OCI-LY1 (cell line): ENCODE measurements at regions not wholly inside any gene's neighbourhood (a gene's known extent, or its start where the extent isn't known, plus 50 kb on each side); places are given as distances from the start of the nearest gene placed in this dataset.

Experiments used
- H2AFZ ChIP-seq: fragments of 200-600 bp; sonication (generic), shearing (Covaris generic); 2 replicates; pipeline ENCODE4 v1.6.0; 2014; ENCODE audit warnings: antibody characterized with exemption, mild to moderate bottlenecking, low read length
- H3F3A ChIP-seq: fragments of 200-600 bp; sonication (generic), shearing (Covaris generic); 2 replicates; pipeline ENCODE4 v1.6.0; 2014; ENCODE audit warnings: mild to moderate bottlenecking, antibody characterized with exemption, low read length, moderate library complexity; ENCODE audit not compliant: insufficient read depth
- H3K27ac ChIP-seq: fragments of 200-600 bp; sonication (generic); 2 replicates; pipeline ENCODE4 v1.5.1; 2014; ENCODE audit warnings: low read length, mixed run types, mild to moderate bottlenecking, low read depth; ENCODE audit not compliant: poor library complexity, severe bottlenecking
- H3K27me3 ChIP-seq: fragments of 200-600 bp; sonication (generic); 2 replicates; pipeline ENCODE4 v1.6.0; 2014; ENCODE audit warnings: antibody characterized with exemption, mild to moderate bottlenecking, low read length, moderate library complexity; ENCODE audit not compliant: insufficient read depth
- H3K36me3 ChIP-seq: fragments of 200-600 bp; sonication (generic); 2 replicates; pipeline ENCODE4 v1.6.1; 2014; ENCODE audit warnings: mild to moderate bottlenecking, antibody characterized with exemption, low read length, moderate library complexity, mixed read lengths; ENCODE audit not compliant: insufficient read depth
- H3K4me1 ChIP-seq: fragments of 200-600 bp; sonication (generic); 2 replicates; pipeline ENCODE4 v1.5.1; 2014; ENCODE audit warnings: mild to moderate bottlenecking, low read length, moderate library complexity; ENCODE audit not compliant: insufficient read depth, severe bottlenecking
- H3K4me2 ChIP-seq: fragments of 200-600 bp; sonication (generic), shearing (Covaris generic); 2 replicates; pipeline ENCODE4 v1.6.1; 2014; ENCODE audit warnings: low read length
- H3K4me3 ChIP-seq: fragments of 200-600 bp; sonication (generic); 2 replicates; pipeline ENCODE4 v1.5.1; 2014; ENCODE audit warnings: low read length, low read depth, mild to moderate bottlenecking, mixed read lengths; ENCODE audit not compliant: poor library complexity, severe bottlenecking
- H3K79me2 ChIP-seq: fragments of 200-600 bp; shearing (Covaris generic); 2 replicates; pipeline ENCODE4 v1.6.1; 2016; ENCODE audit warnings: mixed run types, low read length, mixed read lengths; ENCODE audit not compliant: insufficient read depth
- H3K9ac ChIP-seq: fragments of 200-600 bp; sonication (generic), shearing (Covaris generic); 2 replicates; pipeline ENCODE4 v1.6.1; 2014; ENCODE audit warnings: mild to moderate bottlenecking, low read length, mixed read lengths
- H3K9me2 ChIP-seq: fragments of 200-600 bp; sonication (generic), shearing (Covaris generic); 2 replicates; pipeline ENCODE4 v1.6.1; 2014; ENCODE audit warnings: low read depth, mild to moderate bottlenecking, low read length, mixed read lengths
- H3K9me3 ChIP-seq: fragments of 200-600 bp; shearing (Covaris generic); 2 replicates; pipeline ENCODE4 v1.6.1; 2014; ENCODE audit warnings: low read length, mixed read lengths
- H4K20me1 ChIP-seq: fragments of 200-600 bp; sonication (generic), shearing (Covaris generic); 2 replicates; pipeline ENCODE4 v1.6.0; 2016; ENCODE audit warnings: mild to moderate bottlenecking, low read length; ENCODE audit not compliant: insufficient read depth
- CTCF ChIP-seq: fragments of 200-600 bp; sonication (generic), shearing (Covaris generic); IDR thresholded peaks from 2 replicates; pipeline ENCODE4 v1.5.1; 2017; ENCODE audit warnings: mild to moderate bottlenecking, antibody characterized with exemption, low read length, moderate library complexity, mixed read lengths
- EZH2 ChIP-seq: fragments of 200-600 bp; sonication (generic), shearing (Covaris generic); IDR thresholded peaks from 2 replicates; pipeline ENCODE4 v1.8.0; 2017; ENCODE audit warnings: borderline replicate concordance, mixed run types, mild to moderate bottlenecking, antibody characterized with exemption, low read length, moderate library complexity, mixed read lengths

GRCh38 chr3:159923336-159923735, 65.3 kb upstream of the IL12A start:
- Histone ChIP-seq H2AFZ (no peak overlapping the region), H3K79me2 (no peaks in the 10 kb centered on the region), H3K4me1 (no peaks in the 10 kb centered on the region), H3K4me3 (no peak overlapping the region), H3K4me2 (no peak overlapping the region), H3K27ac (no peak overlapping the region), H3K9me2 (no peaks in the 10 kb centered on the region), H3F3A (no peaks in the 10 kb centered on the region), H4K20me1 (no peaks in the 10 kb centered on the region), H3K27me3 (no peaks in the 10 kb centered on the region), H3K36me3 (no peaks in the 10 kb centered on the region), H3K9ac (no peak overlapping the region), H3K9me3 (no peaks in the 10 kb centered on the region)
- TF ChIP-seq CTCF (no peak), EZH2 (no peak)

- H2AFZ ChIP-seq: no peak overlapping the region
- H3K27ac ChIP-seq: no peak overlapping the region
- H3K79me2 ChIP-seq: no peaks in the 10 kb centered on the region
- no peak overlapping the region for H3K4me2 ChIP-seq
- no peaks in the 10 kb centered on the region for H3K9me2 ChIP-seq
- no peaks in the 10 kb centered on the region for H3K4me1 ChIP-seq
- H3K4me3 ChIP-seq: no peak overlapping the region
- no peaks in the 10 kb centered on the region for H3K9me3 ChIP-seq
- TF ChIP-seq EZH2: no peak
- no peak for TF ChIP-seq CTCF
- no peaks in the 10 kb centered on the region for H3F3A ChIP-seq
- H4K20me1 ChIP-seq: no peaks in the 10 kb centered on the region
- H3K27me3 ChIP-seq: no peaks in the 10 kb centered on the region
- no peak overlapping the region for H3K9ac ChIP-seq
- H3K36me3 ChIP-seq: no peaks in the 10 kb centered on the region
These were observed 64.7 kb upstream of the IL12A start for GRCh38 chr3:159923956-159924355.

- H3K4me1 ChIP-seq: no peaks in the 10 kb centered on the region
- H3F3A ChIP-seq: no peaks in the 10 kb centered on the region
- no peaks in the 10 kb centered on the region for H3K27me3 ChIP-seq
- no peaks in the 10 kb centered on the region for H3K79me2 ChIP-seq
- H3K9me2 ChIP-seq: no peaks in the 10 kb centered on the region
- H3K9me3 ChIP-seq: no peaks in the 10 kb centered on the region
- no peaks in the 10 kb centered on the region for H4K20me1 ChIP-seq
- H3K36me3 ChIP-seq: no peaks in the 10 kb centered on the region
- no peak overlapping the region for H3K4me3 ChIP-seq
- TF ChIP-seq EZH2 (no peak), CTCF (no peak)
- H2AFZ ChIP-seq: no peak overlapping the region
- no peak overlapping the region for H3K27ac ChIP-seq
- no peak overlapping the region for H3K4me2 ChIP-seq
- no peak overlapping the region for H3K9ac ChIP-seq
These were observed 64.2 kb upstream of the IL12A start for GRCh38 chr3:159924411-159924810.
